Suprapubic skin (tissue), 4 donors: ENCODE measurements at regions not wholly inside any gene's neighbourhood (a gene's known extent, or its start where the extent isn't known, plus 50 kb on each side); places are given as distances from the start of the nearest gene placed in this dataset.

Experiments
- DNase-seq, 2 donors: peaks; one replicate each; pipeline ENCODE4 v3.0.0-alpha.2; 2019; ENCODE audit warnings: low spot score in 2 of 2
- H3K27ac ChIP-seq: fragments of 200-600 bp; sonication (generic); one replicate; pipeline ENCODE4 v1.5.1; 2019
- H3K27me3 ChIP-seq: fragments of 200-600 bp; sonication (generic); one replicate; pipeline ENCODE4 v1.5.1; 2019
- H3K36me3 ChIP-seq: fragments of 200-600 bp; sonication (generic); one replicate; pipeline ENCODE4 v1.5.1; 2019
- H3K4me1 ChIP-seq: fragments of 200-600 bp; sonication (generic); one replicate; pipeline ENCODE4 v1.5.1; 2019
- H3K4me3 ChIP-seq: fragments of 200-600 bp; sonication (generic); one replicate; pipeline ENCODE4 v1.5.1; 2019; ENCODE audit warnings: mild to moderate bottlenecking
- H3K9me3 ChIP-seq: fragments of 200-600 bp; sonication (generic); one replicate; pipeline ENCODE4 v1.5.1; 2019
- CTCF ChIP-seq, 2 donors: fragments of 200-600 bp in 1 of 2; fragments of 450-650 bp in 1 of 2; sonication (generic) in 1 of 2; IDR thresholded peaks; one replicate each; pipeline ENCODE4 v1.5.1; 2016 to 2019; ENCODE audit warnings: antibody characterized with exemption in 2 of 2, mild to moderate bottlenecking in 1 of 2, moderate library complexity in 1 of 2
- EP300 ChIP-seq: sonication (generic); formaldehyde crosslinking; IDR thresholded peaks from one replicate; pipeline ENCODE4 v1.6.1; 2017; ENCODE audit warnings: antibody characterized with exemption
- POLR2A ChIP-seq, 2 donors: fragments of 450-650 bp; IDR thresholded peaks; one replicate each; pipeline ENCODE4 v1.6.1; 2017; ENCODE audit warnings: antibody characterized with exemption in 2 of 2, mild to moderate bottlenecking in 2 of 2, moderate library complexity in 2 of 2
- POLR2AphosphoS5 ChIP-seq, 3 donors: sonication (generic); formaldehyde crosslinking; IDR thresholded peaks; one replicate each; pipeline ENCODE4 v1.6.1; 2017; ENCODE audit warnings: antibody characterized with exemption in 3 of 3
- WGBS: methylation state at CpG from one replicate; pipeline ENCODE4 v1.1.5; 2018; 5-methylcytosine and 5-hydroxymethylcytosine counted together

GRCh38 chr10:10533437-10533836 lies 484.2 kb upstream of the CELF2 start:
- Histone ChIP-seq H3K4me1 (no peaks in the 10 kb centered on the region), H3K9me3 (no peaks in the 10 kb centered on the region), H3K36me3 (no peaks in the 10 kb centered on the region), H3K4me3 (no peak overlapping the region), H3K27me3 (no peaks in the 10 kb centered on the region), H3K27ac (no peak overlapping the region)
- TF ChIP-seq POLR2A (IDR thresholded peaks at IDR 0.05) = no peak
- TF ChIP-seq EP300 = no peak
- 60% methylated on average over 3 of the region's 3 CpGs for WGBS
- no peak for DNase-seq

- H3K9me3 ChIP-seq = no peaks in the 10 kb centered on the region
- 86% methylated on average over 1 of the region's 1 CpG for WGBS
- TF ChIP-seq CTCF (IDR thresholded peaks at IDR 0.05) = no peak
- TF ChIP-seq EP300 = no peak
- TF ChIP-seq POLR2A (IDR thresholded peaks at IDR 0.05) = no peak
- no peak for TF ChIP-seq POLR2AphosphoS5 (IDR thresholded peaks at IDR 0.05)
- no peak overlapping the region for H3K27ac ChIP-seq
- no peaks in the 10 kb centered on the region for H3K4me1 ChIP-seq
- no peaks in the 10 kb centered on the region for H3K36me3 ChIP-seq
- no peak for DNase-seq
- no peaks in the 10 kb centered on the region for H3K27me3 ChIP-seq
- no peak overlapping the region for H3K4me3 ChIP-seq
Observed at GRCh38 chr10:10538326-10538725, 479.3 kb upstream of the CELF2 start.

GRCh38 chr10:10540398-10540797 lies 477.3 kb upstream of the CELF2 start:
- no peak for TF ChIP-seq POLR2A (IDR thresholded peaks at IDR 0.05)
- no peak for TF ChIP-seq CTCF (IDR thresholded peaks at IDR 0.05)
- no peak for TF ChIP-seq EP300
- TF ChIP-seq POLR2AphosphoS5 (IDR thresholded peaks at IDR 0.05) = no peak
- DNase-seq = no peak
- H3K27me3 ChIP-seq = no peaks in the 10 kb centered on the region
- H3K36me3 ChIP-seq = no peaks in the 10 kb centered on the region
- no peak overlapping the region for H3K4me3 ChIP-seq
- H3K9me3 ChIP-seq = no peaks in the 10 kb centered on the region
- H3K27ac ChIP-seq = no peak overlapping the region
- WGBS = 61% methylated on average over 3 of the region's 3 CpGs
- H3K4me1 ChIP-seq = no peaks in the 10 kb centered on the region

- no peak for DNase-seq
- H3K27ac ChIP-seq = no peak overlapping the region
- H3K4me3 ChIP-seq = no peak overlapping the region
- H3K36me3 ChIP-seq = no peaks in the 10 kb centered on the region
- no peaks in the 10 kb centered on the region for H3K27me3 ChIP-seq
- no peak for TF ChIP-seq POLR2AphosphoS5 (IDR thresholded peaks at IDR 0.05)
- TF ChIP-seq POLR2A (IDR thresholded peaks at IDR 0.05) = no peak
- TF ChIP-seq CTCF (IDR thresholded peaks at IDR 0.05) = no peak
- TF ChIP-seq EP300 = no peak
- WGBS = 77% methylated on average over 1 of the region's 1 CpG
- no peaks in the 10 kb centered on the region for H3K9me3 ChIP-seq
- H3K4me1 ChIP-seq = no peaks in the 10 kb centered on the region
Observed at GRCh38 chr10:10542477-10542876, 475.2 kb upstream of the CELF2 start.

- Histone ChIP-seq H3K9me3 (no peaks in the 10 kb centered on the region), H3K27ac (no peak overlapping the region), H3K4me1 (no peaks in the 10 kb centered on the region), H3K27me3 (no peaks in the 10 kb centered on the region), H3K36me3 (no peaks in the 10 kb centered on the region), H3K4me3 (no peak overlapping the region)
- 75% methylated on average over 8 of the region's 8 CpGs for WGBS
- no peak for DNase-seq
- no peak for TF ChIP-seq POLR2AphosphoS5 (IDR thresholded peaks at IDR 0.05)
- no peak for TF ChIP-seq CTCF (IDR thresholded peaks at IDR 0.05)
- TF ChIP-seq EP300 = no peak
- TF ChIP-seq POLR2A (IDR thresholded peaks at IDR 0.05) = no peak
Observed at GRCh38 chr10:10544890-10545289, 472.8 kb upstream of the CELF2 start.

GRCh38 chr10:10545771-10546170 lies 471.9 kb upstream of the CELF2 start:
- Histone ChIP-seq H3K27ac (no peak overlapping the region), H3K27me3 (no peaks in the 10 kb centered on the region), H3K9me3 (no peaks in the 10 kb centered on the region), H3K36me3 (no peaks in the 10 kb centered on the region), H3K4me1 (no peaks in the 10 kb centered on the region), H3K4me3 (no peak overlapping the region)
- WGBS = 35% methylated on average over 5 of the region's 5 CpGs
- no peak for DNase-seq
- TF ChIP-seq CTCF (IDR thresholded peaks at IDR 0.05) (no peak), EP300 (no peak), POLR2A (IDR thresholded peaks at IDR 0.05) (no peak), POLR2AphosphoS5 (IDR thresholded peaks at IDR 0.05) (no peak)
